H1 (cell line): ENCODE measurements at regions not wholly inside any gene's neighbourhood (a gene's known extent, or its start where the extent isn't known, plus 50 kb on each side); places are given as distances from the start of the nearest gene placed in this dataset.

Experiments
- CTCF ChIA-PET: fragments of 300-600 bp; sonication (Branson Sonifier 250); formaldehyde crosslinking; loops from one replicate; lab custom pipeline; 2021; ENCODE audit not compliant: partially characterized antibody; lab: Charles Lee
- POLR2A ChIA-PET: fragments of 300-600 bp; sonication (Branson Sonifier 250); formaldehyde crosslinking; loops from one replicate; lab custom pipeline; 2021; ENCODE audit warnings: inconsistent platforms; ENCODE audit not compliant: partially characterized antibody; lab: Charles Lee
- DNase-seq, 2 experiments: peaks; one replicate each; pipeline versions ENCODE4 v3.0.0 to v3.0.0-alpha.2; 2010 to 2022; ENCODE audit warnings: low spot score in 2 of 2, low read depth in 1 of 2, mixed read lengths in 1 of 2
- FAIRE-seq: peaks from 2 replicates; lab custom pipeline; 2011; peaks lifted over from hg19 to GRCh38; lab: Jason Lieb, UNC
- H2AFZ ChIP-seq: 2 replicates; pipeline ENCODE4 v1.8.1; 2012; ENCODE audit warnings: low read length, inconsistent platforms
- H2AK5ac ChIP-seq: 2 replicates; pipeline ENCODE4 v1.6.1; 2013; ENCODE audit warnings: low read depth, low read length
- H2BK120ac ChIP-seq: replicated peaks from 2 replicates; pipeline ENCODE3; 2013; ENCODE audit warnings: low read depth, low read length, inconsistent platforms
- H2BK12ac ChIP-seq: 2 replicates; pipeline ENCODE4 v1.6.1; 2013; ENCODE audit warnings: low read depth, low read length
- H2BK15ac ChIP-seq: 2 replicates; pipeline ENCODE4 v1.6.1; 2013; ENCODE audit warnings: low read length
- H2BK20ac ChIP-seq: 2 replicates; pipeline ENCODE4 v1.6.1; 2013; ENCODE audit warnings: low read length
- H2BK5ac ChIP-seq: 2 replicates; pipeline ENCODE4 v1.6.1; 2013; ENCODE audit warnings: low read depth, low read length
- H3K14ac ChIP-seq: 2 replicates; pipeline ENCODE4 v1.6.1; 2013; ENCODE audit warnings: inconsistent platforms; ENCODE audit not compliant: insufficient read length
- H3K18ac ChIP-seq: 2 replicates; pipeline ENCODE4 v1.6.1; 2013; ENCODE audit warnings: low read length; ENCODE audit errors: extremely low read depth
- H3K23ac ChIP-seq: 2 replicates; pipeline ENCODE4 v1.6.1; 2013; ENCODE audit warnings: inconsistent platforms; ENCODE audit not compliant: insufficient read length
- H3K23me2 ChIP-seq: 2 replicates; pipeline ENCODE4 v1.6.1; 2013; ENCODE audit warnings: low read depth, low read length
- H3K27ac ChIP-seq: 2 replicates; pipeline ENCODE4 v1.6.1; 2011; ENCODE audit warnings: low read depth, low read length, inconsistent platforms
- H3K27me3 ChIP-seq, 4 experiments: replicated peaks in 1 of 4; 1 replicate in 1 of 4; 2 replicates in 3 of 4; pipeline versions ENCODE4 v1.6.1 to v1.8.1; 2011 to 2013; ENCODE audit warnings: low read length in 3 of 4, mild to moderate bottlenecking in 3 of 4, inconsistent platforms in 2 of 4, mixed read lengths in 2 of 4, moderate library complexity in 1 of 4; ENCODE audit not compliant: control insufficient read depth in 3 of 4, insufficient read depth in 3 of 4; ENCODE audit errors: extremely low read depth in 1 of 4
- H3K36me3 ChIP-seq, 4 experiments: 2 replicates each; pipeline versions ENCODE4 v1.6.1 to v1.8.1; 2011 to 2013; ENCODE audit warnings: mild to moderate bottlenecking in 4 of 4, low read length in 3 of 4, moderate library complexity in 2 of 4, control low read depth in 1 of 4, inconsistent platforms in 1 of 4; ENCODE audit not compliant: insufficient read depth in 4 of 4, control insufficient read depth in 2 of 4
- H3K4ac ChIP-seq: replicated peaks from 2 replicates; pipeline ENCODE3; 2013; ENCODE audit warnings: low read length, low read depth, mixed read lengths, inconsistent platforms; ENCODE audit not compliant: insufficient read length
- H3K4me1 ChIP-seq, 4 experiments: replicated peaks in 1 of 4; 1 replicate in 1 of 4; 2 replicates in 3 of 4; pipeline versions ENCODE4 v1.6.1 to v1.8.1; 2011 to 2013; ENCODE audit warnings: low read length in 3 of 4, inconsistent platforms in 2 of 4, mixed read lengths in 1 of 4; ENCODE audit not compliant: insufficient read depth in 4 of 4, control insufficient read depth in 3 of 4
- H3K4me2 ChIP-seq, 2 experiments: 2 replicates each; pipeline versions ENCODE4 v1.6.1 to v1.8.1; 2011 to 2013; ENCODE audit warnings: low read depth in 2 of 2, low read length in 2 of 2, control low read depth in 1 of 2, inconsistent platforms in 1 of 2, mild to moderate bottlenecking in 1 of 2; ENCODE audit not compliant: insufficient read depth in 1 of 2
- H3K4me3 ChIP-seq, 4 experiments: fragments of 200-600, 300-600 bp in 1 of 4; sonication (generic), shearing (Covaris generic), sonication (Bioruptor Twin) in 1 of 4; 2 replicates each; pipeline versions ENCODE4 v1.5.1 to v1.8.1; 2011 to 2016; ENCODE audit warnings: low read length in 4 of 4, low read depth in 3 of 4, control low read depth in 2 of 4, inconsistent platforms in 2 of 4, mild to moderate bottlenecking in 2 of 4, mixed read lengths in 1 of 4, moderate library complexity in 1 of 4; ENCODE audit not compliant: insufficient read depth in 2 of 4; ENCODE audit errors: extremely low read depth in 1 of 4
- H3K56ac ChIP-seq: replicated peaks from 2 replicates; pipeline ENCODE3; 2013; ENCODE audit warnings: low read depth, mild to moderate bottlenecking, mixed read lengths, low read length, inconsistent platforms; ENCODE audit not compliant: insufficient read length
- H3K79me1 ChIP-seq: 2 replicates; pipeline ENCODE4 v1.6.1; 2013; ENCODE audit warnings: low read depth, low read length, control low read depth
- H3K79me2 ChIP-seq, 2 experiments: 2 replicates each; pipeline versions ENCODE4 v1.6.1 to v1.8.1; 2012 to 2013; ENCODE audit warnings: low read length in 2 of 2, mild to moderate bottlenecking in 2 of 2, inconsistent platforms in 1 of 2; ENCODE audit not compliant: insufficient read depth in 2 of 2, control insufficient read depth in 1 of 2
- H3K9ac ChIP-seq, 4 experiments: replicated peaks in 1 of 4; 1 replicate in 1 of 4; 2 replicates in 3 of 4; pipeline versions ENCODE4 v1.6.1 to v1.8.1; 2011 to 2013; ENCODE audit warnings: low read depth in 3 of 4, low read length in 3 of 4, control low read depth in 2 of 4, mild to moderate bottlenecking in 2 of 4, moderate library complexity in 2 of 4, inconsistent platforms in 1 of 4; ENCODE audit errors: extremely low read depth in 1 of 4
- H3K9me3 ChIP-seq, 2 experiments: 2 replicates each; pipeline versions ENCODE4 v1.6.1 to v1.8.1; 2012 to 2013; ENCODE audit warnings: mild to moderate bottlenecking in 2 of 2, moderate library complexity in 2 of 2, control low read depth in 1 of 2, inconsistent platforms in 1 of 2, low read depth in 1 of 2, low read length in 1 of 2, mixed read lengths in 1 of 2; ENCODE audit not compliant: insufficient read depth in 2 of 2
- H4K20me1 ChIP-seq, 2 experiments: replicated peaks in 1 of 2; 2 replicates each; pipeline versions ENCODE3 to v1.8.1; 2011 to 2013; ENCODE audit warnings: inconsistent platforms in 2 of 2, low read length in 2 of 2, mild to moderate bottlenecking in 1 of 2; ENCODE audit not compliant: insufficient read depth in 2 of 2, control insufficient read depth in 1 of 2
- H4K5ac ChIP-seq: 2 replicates; pipeline ENCODE4 v1.6.1; 2013; ENCODE audit warnings: low read length, low read depth, mixed read lengths, inconsistent platforms; ENCODE audit not compliant: insufficient read length
- H4K8ac ChIP-seq: 2 replicates; pipeline ENCODE4 v1.8.0; 2013; ENCODE audit warnings: mild to moderate bottlenecking, moderate library complexity, low read length, inconsistent platforms; ENCODE audit not compliant: insufficient read depth; ENCODE audit errors: extremely low read depth
- H4K91ac ChIP-seq: replicated peaks from 2 replicates; pipeline ENCODE3; 2013; ENCODE audit warnings: low read length, mixed read lengths, inconsistent platforms; ENCODE audit not compliant: insufficient read length
- FOSL1 ChIP-seq: IDR thresholded peaks from 2 replicates; pipeline ENCODE4 v1.6.1; 2011; ENCODE audit warnings: mild to moderate bottlenecking, low read depth, low read length, moderate library complexity; ENCODE audit not compliant: insufficient read depth
- HDAC2 ChIP-seq, 2 experiments: fragments of 300-600 bp in 1 of 2; sonication (generic) in 1 of 2; IDR thresholded peaks; 2 replicates each; pipeline ENCODE4 v1.6.1; 2011 to 2012; ENCODE audit warnings: low read depth in 2 of 2, low read length in 2 of 2, mild to moderate bottlenecking in 2 of 2, moderate library complexity in 2 of 2, borderline replicate concordance in 1 of 2, inconsistent platforms in 1 of 2
- MAFK ChIP-seq: IDR thresholded peaks from 2 replicates; pipeline ENCODE4 v1.6.1; 2012; ENCODE audit warnings: low read depth, mild to moderate bottlenecking, improper control_type of control experiment, low read length
- ZNF274 ChIP-seq: IDR thresholded peaks from 2 replicates; pipeline ENCODE4 v1.7.0; 2012; ENCODE audit warnings: low read length, borderline replicate concordance; ENCODE audit errors: extremely low read depth
- WGBS, 2 experiments: shearing (Covaris generic) in 1 of 2; methylation state at CpG; one replicate each; pipeline versions ENCODE4 v1.1.6 to v1.1.7; 2013 to 2015; ENCODE audit warnings: low lambda C conversion rate in 2 of 2, mixed read lengths in 2 of 2, inconsistent platforms in 1 of 2, low coverage in 1 of 2, missing lambda C conversion rate in 1 of 2; ENCODE audit not compliant: insufficient replicate concordance in 2 of 2, insufficient coverage in 1 of 2, insufficient read length in 1 of 2; ENCODE audit errors: extremely low coverage in 1 of 2, missing lambda C conversion rate in 1 of 2; 5-methylcytosine and 5-hydroxymethylcytosine counted together
- TF ChIP-seq, protein P1 (sequence below): IDR thresholded peaks from 2 replicates; pipeline ENCODE4 v1.6.1; 2011; ENCODE audit warnings: low read depth, mild to moderate bottlenecking, low read length; ENCODE audit not compliant: insufficient read depth

DNA sequence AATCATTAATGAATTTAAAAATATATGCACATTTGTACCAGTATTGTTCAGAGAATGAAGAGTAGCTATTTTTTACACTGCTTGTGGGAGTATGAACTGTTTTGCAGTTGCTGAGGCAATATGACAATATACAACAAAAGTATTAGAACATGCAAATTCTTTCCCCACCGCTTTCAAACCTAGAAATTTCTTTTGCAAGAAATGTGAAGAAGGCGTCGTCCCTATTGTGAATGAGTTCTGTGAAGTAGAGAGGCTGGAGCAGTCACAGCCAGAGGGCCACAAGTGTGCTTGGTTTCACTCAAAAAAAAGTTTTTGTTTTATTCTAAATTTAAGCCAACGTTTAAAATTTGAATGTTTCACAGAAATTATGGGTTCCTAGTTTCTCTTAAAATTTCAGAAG lies 184.9 kb downstream of the ALG10B start:
- Histone ChIP-seq H2AFZ (no peak overlapping the region), H3K23me2 (no peaks in the 10 kb centered on the region; the same call in 1 of the 2 replicates), H4K20me1 (no peaks in the 10 kb centered on the region), H2BK15ac (no peak overlapping the region), H3K56ac (no peak overlapping the region), H4K91ac (no peak overlapping the region), H3K4ac (no peak overlapping the region), H3K79me2 (no peaks in the 10 kb centered on the region), H2BK20ac (no peak overlapping the region), H4K5ac (no peak overlapping the region)
- no peak for DNase-seq
- TF ChIP-seq MAFK: no peak
- no peak for TF ChIP-seq ZNF274
- TF ChIP-seq FOSL1: no peak
- TF ChIP-seq HDAC2 (IDR thresholded peaks at IDR 0.05; ENCODE audit: borderline replicate concordance in 1 of 2, low read depth in 2 of 2, low read length in 2 of 2): no peak
- TF ChIP-seq, protein P1, sequence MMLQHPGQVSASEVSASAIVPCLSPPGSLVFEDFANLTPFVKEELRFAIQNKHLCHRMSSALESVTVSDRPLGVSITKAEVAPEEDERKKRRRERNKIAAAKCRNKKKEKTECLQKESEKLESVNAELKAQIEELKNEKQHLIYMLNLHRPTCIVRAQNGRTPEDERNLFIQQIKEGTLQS: no peak
- TF ChIP-seq, all 59 proteins: peak for 0
- no peak overlapping the region for H3K27ac ChIP-seq
- H4K8ac ChIP-seq: no peak overlapping the region
- no peak overlapping the region for H2BK5ac ChIP-seq
- H3K4me3 ChIP-seq: no peak overlapping the region
- no peaks in the 10 kb centered on the region for H3K4me1 ChIP-seq
- no peak overlapping the region for H2AK5ac ChIP-seq
- H3K9ac ChIP-seq: no peak overlapping the region
- ChIA-PET CTCF (no interaction called here), POLR2A (no interaction called here)
- H3K27me3 ChIP-seq: no peaks in the 10 kb centered on the region
- no peaks in the 10 kb centered on the region for H3K36me3 ChIP-seq
- FAIRE-seq: no peak
- H3K18ac ChIP-seq: no peak overlapping the region
- H3K79me1 ChIP-seq: no peaks in the 10 kb centered on the region
- no peak overlapping the region for H3K23ac ChIP-seq
- H3K9me3 ChIP-seq: peaks cover 5 to 7% of the 10 kb centered on the region in 2 experiments; a peak in 3 of 4 replicates
- H2BK12ac ChIP-seq: no peak overlapping the region
- H3K14ac ChIP-seq: no peak overlapping the region
- H3K4me2 ChIP-seq: no peak overlapping the region
- WGBS, 2 experiments: 92% methylated on average over 4 of the region's 4 CpGs; no CpG with 5 or more reads in 1 of the 2 experiments
- no peak overlapping the region for H2BK120ac ChIP-seq
